Lower lobe of right lung (tissue), 2 donors: ENCODE measurements at regions not wholly inside any gene's neighbourhood (a gene's known extent, or its start where the extent isn't known, plus 50 kb on each side); places are given as distances from the start of the nearest gene placed in this dataset.
A peak's percentile ranks its signal among the peaks of the same experiment; 100 is the strongest.

ENCODE experiments used
- ATAC-seq, 2 donors: fragments of 200-7000 bp; cut with Tn5 transposase; one replicate each; pipeline ENCODE4 v1.9.1; 2020 to 2022; ENCODE audit warnings: mild to moderate bottlenecking in 2 of 2, moderate library complexity in 2 of 2
- DNase-seq: peaks from one replicate; pipeline ENCODE4 v3.0.0-alpha.2; 2020
- H3K27ac ChIP-seq: fragments of 200-600 bp; one replicate; pipeline ENCODE4 v1.8.0; 2022
- H3K27me3 ChIP-seq: fragments of 200-600 bp; one replicate; pipeline ENCODE4 v1.8.0; 2022; ENCODE audit warnings: low read depth
- H3K36me3 ChIP-seq: fragments of 200-600 bp; one replicate; pipeline ENCODE4 v1.8.0; 2022; ENCODE audit warnings: mild to moderate bottlenecking
- H3K4me1 ChIP-seq: fragments of 200-600 bp; one replicate; pipeline ENCODE4 v1.8.0; 2022
- H3K4me3 ChIP-seq: fragments of 200-600 bp; one replicate; pipeline ENCODE4 v1.8.0; 2022; ENCODE audit warnings: mild to moderate bottlenecking
- H3K9me3 ChIP-seq: fragments of 200-600 bp; one replicate; pipeline ENCODE4 v1.8.0; 2022
- CTCF ChIP-seq: fragments of 200-600 bp; IDR thresholded peaks from one replicate; pipeline ENCODE4 v1.8.0; 2022; ENCODE audit warnings: antibody characterized with exemption, mild to moderate bottlenecking
- intact Hi-C: fragments of 100-400 bp; cut with DNase I; formaldehyde crosslinking; loops from one replicate; pipeline ENCODE4 v1.11.0; 2022
- donor health status: DM: no; HTN: yes; CAD: no; lungs with severe emphysema.

GRCh38 chr17:77282524-77283515, 142.1 kb downstream of the SEC14L1 start:
- TF ChIP-seq CTCF = no peak
- intact Hi-C loops = no loop called here
- ATAC-seq (no peak), DNase-seq (peak; percentile 68)
- Histone ChIP-seq H3K9me3 (no peaks in the 10 kb centered on the region), H3K4me3 (peak overlapping the region; percentile 71), H3K27ac (peak overlapping the region; percentile 76), H3K4me1 (peaks cover 56% of the 10 kb centered on the region), H3K36me3 (no peaks in the 10 kb centered on the region), H3K27me3 (peaks cover 13% of the 10 kb centered on the region)

- Histone ChIP-seq H3K4me3 (no peak overlapping the region), H3K4me1 (peaks cover 60% of the 10 kb centered on the region), H3K27me3 (peaks cover 13% of the 10 kb centered on the region), H3K36me3 (no peaks in the 10 kb centered on the region), H3K9me3 (no peaks in the 10 kb centered on the region), H3K27ac (no peak overlapping the region)
- DNase-seq = no peak
- no peak for ATAC-seq
- intact Hi-C loops = no loop called here
- TF ChIP-seq CTCF = no peak
Measured at GRCh38 chr17:77284023-77284617, 143.4 kb downstream of the SEC14L1 start.

GRCh38 chr17:77285594-77286390, 145.0 kb downstream of the SEC14L1 start:
- Histone ChIP-seq H3K4me3 (peak overlapping the region; percentile 0), H3K36me3 (no peaks in the 10 kb centered on the region), H3K27ac (peak overlapping the region; percentile 70), H3K9me3 (no peaks in the 10 kb centered on the region), H3K27me3 (peaks cover 13% of the 10 kb centered on the region), H3K4me1 (peaks cover 52% of the 10 kb centered on the region)
- intact Hi-C loops = no loop called here
- ATAC-seq (peak; percentile 57 to 63), DNase-seq (peak; percentile 92)
- TF ChIP-seq CTCF = peak; percentile 9

- Histone ChIP-seq H3K27ac (peak overlapping the region; percentile 70), H3K27me3 (peaks cover 13% of the 10 kb centered on the region), H3K4me3 (no peak overlapping the region), H3K4me1 (peaks cover 52% of the 10 kb centered on the region), H3K9me3 (no peaks in the 10 kb centered on the region), H3K36me3 (no peaks in the 10 kb centered on the region)
- ATAC-seq (no peak), DNase-seq (no peak)
- intact Hi-C loops = no loop called here
- TF ChIP-seq CTCF = no peak
Measured at GRCh38 chr17:77286391-77286640, 145.5 kb downstream of the SEC14L1 start.

GRCh38 chr17:77286641-77287431, 146.1 kb downstream of the SEC14L1 start:
- Histone ChIP-seq H3K9me3 (no peaks in the 10 kb centered on the region), H3K4me3 (no peak overlapping the region), H3K27me3 (peaks cover 7% of the 10 kb centered on the region), H3K36me3 (no peaks in the 10 kb centered on the region), H3K27ac (peak overlapping the region; percentile 70), H3K4me1 (peaks cover 47% of the 10 kb centered on the region)
- intact Hi-C loops = no loop called here
- no peak for TF ChIP-seq CTCF
- ATAC-seq (peak; percentile 77 to 84), DNase-seq (peak; percentile 82)
